ENCODE measurements at regions not wholly inside any gene's neighbourhood (a gene's known extent, or its start where the extent isn't known, plus 50 kb on each side); places are given as distances from the start of the nearest gene placed in this dataset.

DNA sequence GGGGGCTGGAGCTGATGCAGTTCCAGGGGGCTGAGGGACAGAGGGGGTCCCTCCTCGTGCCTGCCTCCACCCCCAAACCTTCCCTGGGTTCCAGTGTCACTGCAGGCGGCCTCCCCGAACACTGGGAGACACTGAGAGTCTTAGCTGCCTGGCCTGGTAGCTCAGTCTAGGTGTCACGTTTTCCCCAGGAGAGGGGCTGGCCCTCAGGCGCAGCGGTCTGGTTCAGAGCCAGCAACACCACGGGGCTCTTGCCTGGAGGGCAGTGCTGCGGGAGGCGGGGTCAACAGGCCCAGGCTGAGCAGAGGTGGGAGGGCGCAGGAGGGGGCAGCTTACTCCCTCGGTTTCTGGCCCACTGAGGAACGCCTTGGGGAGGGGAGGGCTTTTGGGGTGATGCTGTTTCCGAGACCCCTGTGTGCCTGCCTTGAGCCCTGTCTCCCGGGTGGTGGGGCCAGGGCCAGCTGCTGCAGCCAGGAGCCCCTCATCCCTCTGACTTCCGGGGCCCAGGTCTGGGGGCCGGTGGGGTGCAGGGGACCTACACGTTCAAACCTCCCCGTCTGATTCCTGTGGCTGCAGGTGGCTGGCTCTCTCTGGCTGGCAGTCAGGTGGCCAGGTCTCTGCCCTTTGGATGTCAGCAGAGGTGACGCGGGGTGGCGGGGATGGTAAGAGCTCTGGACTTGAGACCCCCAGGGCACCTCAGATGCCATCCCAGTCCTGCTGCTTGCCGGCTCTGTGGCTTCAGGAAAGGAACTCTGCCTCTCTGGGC, 89.3 kb upstream of the GSE1 start (continued):
- TF ChIP-seq PHF20 (CRISPR knock-in tag; IDR thresholded peaks at IDR 0.05) (no peak), SETDB1 (CRISPR knock-in tag; IDR thresholded peaks at IDR 0.05; ENCODE audit: borderline replicate concordance) (no peak), ZNF180 (CRISPR knock-in tag; IDR thresholded peaks at IDR 0.05; ENCODE audit: borderline replicate concordance, low read depth) (no peak), ZNF234 (CRISPR knock-in tag; conservative IDR thresholded peaks at IDR 0.05) (no peak), NFKBIZ (CRISPR knock-in tag; IDR thresholded peaks at IDR 0.05) (peak; percentile 17; the same call in 1 of the 2 replicates), NCOA1 (CRISPR knock-in tag; IDR thresholded peaks at IDR 0.05) (no peak), ZNF160 (CRISPR knock-in tag; IDR thresholded peaks at IDR 0.05) (no peak; the same call in 1 of the 2 replicates)
- TF ChIP-seq, protein P1, sequence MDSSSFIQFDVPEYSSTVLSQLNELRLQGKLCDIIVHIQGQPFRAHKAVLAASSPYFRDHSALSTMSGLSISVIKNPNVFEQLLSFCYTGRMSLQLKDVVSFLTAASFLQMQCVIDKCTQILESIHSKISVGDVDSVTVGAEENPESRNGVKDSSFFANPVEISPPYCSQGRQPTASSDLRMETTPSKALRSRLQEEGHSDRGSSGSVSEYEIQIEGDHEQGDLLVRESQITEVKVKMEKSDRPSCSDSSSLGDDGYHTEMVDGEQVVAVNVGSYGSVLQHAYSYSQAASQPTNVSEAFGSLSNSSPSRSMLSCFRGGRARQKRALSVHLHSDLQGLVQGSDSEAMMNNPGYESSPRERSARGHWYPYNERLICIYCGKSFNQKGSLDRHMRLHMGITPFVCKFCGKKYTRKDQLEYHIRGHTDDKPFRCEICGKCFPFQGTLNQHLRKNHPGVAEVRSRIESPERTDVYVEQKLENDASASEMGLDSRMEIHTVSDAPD (CRISPR knock-in tag; IDR thresholded peaks at IDR 0.05): 0 out of 2 replicates have a peak, but pooled peaks have one; percentile 61

DNA sequence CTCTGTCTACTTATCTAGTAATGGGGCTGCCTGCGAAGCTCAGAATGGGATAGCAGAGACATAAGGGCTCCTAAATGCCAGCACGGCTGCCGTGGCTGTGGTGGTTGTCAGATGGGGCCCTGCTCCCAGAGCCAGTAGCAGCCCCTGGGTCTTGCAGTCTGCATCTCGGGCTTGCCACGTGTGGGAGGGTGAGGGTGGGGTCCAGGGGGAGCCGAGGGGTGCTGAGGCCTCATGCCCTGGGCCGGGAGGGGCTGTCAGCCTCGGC, 88.8 kb upstream of the GSE1 start:
- no peak for FAIRE-seq
- no peaks in the 10 kb centered on the region for H3K36me3 ChIP-seq (replicated peaks in 1 of 2; ENCODE audit: control insufficient read depth in 1 of 2, insufficient read depth in 2 of 2, low read length in 2 of 2)
- H3K9me3 ChIP-seq (ENCODE audit: low read length): no peaks in the 10 kb centered on the region
- H3K79me2 ChIP-seq (ENCODE audit: insufficient read depth, low read length): no peaks in the 10 kb centered on the region
- BruUV-seq (replicated peaks): no TSS peak
- peak; percentile 39 for DNase-seq (ENCODE audit: low spot score)
- intact Hi-C loops (cut with micrococcal nuclease; ENCODE audit: unreplicated experiment): loop anchor here (10.0 kb wide), 1 partner anchor 91 kb away; the partner anchor contains the start of gene GSE1
- in situ Hi-C loops (cut with HindIII; ENCODE audit: extremely low pct_ligation_motif_present, low pct_unique_long_range_greater_than_20kb): no loop called here
- H3K9ac ChIP-seq (ENCODE audit: insufficient read depth, low read depth, low read length): peak overlapping the region; percentile 77
- peak overlapping the region; percentile 83 for H3K4me2 ChIP-seq (ENCODE audit: low read depth, low read length)
- peak overlapping the region; percentile 93 for H3K27ac ChIP-seq (ENCODE audit: extremely low read length, insufficient read depth, low read length)
- H3K4me1 ChIP-seq (ENCODE audit: insufficient read depth, low read length): peaks cover 95% of the 10 kb centered on the region
- ChIA-PET POLR2A (interaction anchor here (1.2 to 8.9 kb wide), 12 partner anchors 9 to 108 kb away, joined by 3 to 235 read pairs (median 8); partner anchors contain the start of gene GSE1), CTCF (ENCODE audit: low intra/inter-chr PET ratio, low total read pairs) (interaction anchor here (0.9 kb wide), 1 partner anchor 34 kb away, joined by 3 read pairs; no protein-coding TSS in a partner anchor)
- no peak overlapping the region for H2AFZ ChIP-seq (ENCODE audit: low read length)
- ATAC-seq: peak; percentile 29
- no peaks in the 10 kb centered on the region for H3K27me3 ChIP-seq (ENCODE audit: control insufficient read depth in 1 of 2, insufficient read depth in 2 of 2, low read length in 2 of 2)
- 3% methylated on average over 6 of the region's 8 CpGs for WGBS (ENCODE audit: low lambda C conversion rate)
- H3K4me3 ChIP-seq (replicated peaks in 1 of 3; ENCODE audit: insufficient read depth in 1 of 3, low read depth in 2 of 3, low read length in 3 of 3): peak overlapping the region; percentile 42 to 73 (median 50); a peak in 5 of 6 replicates
- H4K20me1 ChIP-seq (ENCODE audit: insufficient read depth, low read length): no peaks in the 10 kb centered on the region
- TF ChIP-seq KLF12 (CRISPR knock-in tag; IDR thresholded peaks at IDR 0.05; ENCODE audit: borderline replicate concordance) (0 out of 2 replicates have a peak, but pooled peaks have one; percentile 50), TOE1 (CRISPR knock-in tag; IDR thresholded peaks at IDR 0.05) (0 out of 2 replicates have a peak, but pooled peaks have one; percentile 68), ZNF331 (CRISPR knock-in tag; IDR thresholded peaks at IDR 0.05) (peak; percentile 84; the same call in 1 of the 2 replicates), NFE2 (CRISPR knock-in tag; IDR thresholded peaks at IDR 0.05) (0 out of 2 replicates have a peak, but pooled peaks have one; percentile 22), KLF16 (CRISPR knock-in tag; IDR thresholded peaks at IDR 0.05) (no peak), PAF1 (CRISPR knock-in tag; IDR thresholded peaks at IDR 0.05) (0 out of 2 replicates have a peak, but pooled peaks have one; percentile 52)
- TF ChIP-seq, protein P2, sequence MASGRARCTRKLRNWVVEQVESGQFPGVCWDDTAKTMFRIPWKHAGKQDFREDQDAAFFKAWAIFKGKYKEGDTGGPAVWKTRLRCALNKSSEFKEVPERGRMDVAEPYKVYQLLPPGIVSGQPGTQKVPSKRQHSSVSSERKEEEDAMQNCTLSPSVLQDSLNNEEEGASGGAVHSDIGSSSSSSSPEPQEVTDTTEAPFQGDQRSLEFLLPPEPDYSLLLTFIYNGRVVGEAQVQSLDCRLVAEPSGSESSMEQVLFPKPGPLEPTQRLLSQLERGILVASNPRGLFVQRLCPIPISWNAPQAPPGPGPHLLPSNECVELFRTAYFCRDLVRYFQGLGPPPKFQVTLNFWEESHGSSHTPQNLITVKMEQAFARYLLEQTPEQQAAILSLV (CRISPR knock-in tag; IDR thresholded peaks at IDR 0.05; ENCODE audit: borderline replicate concordance): 0 out of 2 replicates have a peak, but pooled peaks have one; percentile 2
- TF ChIP-seq, protein P3, sequence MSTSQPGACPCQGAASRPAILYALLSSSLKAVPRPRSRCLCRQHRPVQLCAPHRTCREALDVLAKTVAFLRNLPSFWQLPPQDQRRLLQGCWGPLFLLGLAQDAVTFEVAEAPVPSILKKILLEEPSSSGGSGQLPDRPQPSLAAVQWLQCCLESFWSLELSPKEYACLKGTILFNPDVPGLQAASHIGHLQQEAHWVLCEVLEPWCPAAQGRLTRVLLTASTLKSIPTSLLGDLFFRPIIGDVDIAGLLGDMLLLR (CRISPR knock-in tag; IDR thresholded peaks at IDR 0.05): peak; percentile 39; the same call in 1 of the 2 replicates
